HepG2 (cell line): ENCODE measurements at regions not wholly inside any gene's neighbourhood (a gene's known extent, or its start where the extent isn't known, plus 50 kb on each side); places are given as distances from the start of the nearest gene placed in this dataset.
A peak's percentile ranks its signal among the peaks of the same experiment; 100 is the strongest.

Source experiments
- ATAC-seq: fragments of 200-7000 bp; cut with Tn5 transposase; 3 replicates; pipeline ENCODE4 v1.9.1; 2020; ENCODE audit warnings: mild to moderate bottlenecking, moderate library complexity
- BruUV-seq: library from RNA; stranded (reverse); fragments of 400-500 nt; replicated peaks from 2 replicates; lab custom pipeline; 2021; lab: Mats Ljungman, UMichigan
- CTCF ChIA-PET: fragments of 300-600 bp; formaldehyde crosslinking; extraction: SDS; loops from one replicate; lab custom pipeline; 2021; ENCODE audit warnings: low total read pairs, inconsistent platforms, low intra/inter-chr PET ratio; lab: Yijun Ruan, JAX
- POLR2A ChIA-PET: fragments of 350-600 bp; sonication (Branson Sonifier 250); formaldehyde crosslinking; loops from one replicate; lab custom pipeline; 2020; ENCODE audit warnings: antibody characterized with exemption, inconsistent platforms; lab: Yijun Ruan, JAX
- DNase-seq: peaks from one replicate; pipeline ENCODE4 v3.0.0-alpha.2; 2015; ENCODE audit warnings: low spot score
- FAIRE-seq: peaks from 3 replicates; lab custom pipeline; 2011; peaks lifted over from hg19 to GRCh38; lab: Jason Lieb, UNC
- H2AFZ ChIP-seq: one replicate; pipeline ENCODE4 v1.6.1; 2011; ENCODE audit warnings: low read length, inconsistent platforms
- H3K27ac ChIP-seq: fragments of 300-600 bp; 3 replicates; pipeline ENCODE4 v1.8.0; 2011; ENCODE audit warnings: mixed run types, mild to moderate bottlenecking, mixed read lengths, low read length, inconsistent platforms; ENCODE audit not compliant: insufficient read depth; ENCODE audit errors: extremely low read length
- H3K27me3 ChIP-seq, 2 experiments: fragments of 200-600 bp in 1 of 2; 2 replicates in 1 of 2; 3 replicates in 1 of 2; pipeline versions ENCODE4 v1.6.0 to v1.8.0; 2011; ENCODE audit warnings: low read length in 2 of 2, mild to moderate bottlenecking in 2 of 2, moderate library complexity in 2 of 2, inconsistent platforms in 1 of 2; ENCODE audit not compliant: insufficient read depth in 2 of 2, control insufficient read depth in 1 of 2
- H3K36me3 ChIP-seq, 2 experiments: fragments of 200-600 bp in 1 of 2; replicated peaks in 1 of 2; 2 replicates in 1 of 2; 3 replicates in 1 of 2; pipeline versions ENCODE4 v1.5.1 to v1.8.0; 2011; ENCODE audit warnings: low read length in 2 of 2, inconsistent platforms in 1 of 2; ENCODE audit not compliant: insufficient read depth in 2 of 2, control insufficient read depth in 1 of 2
- H3K4me1 ChIP-seq: 2 replicates; pipeline ENCODE4 v1.5.1; 2012; ENCODE audit warnings: low read length, inconsistent platforms; ENCODE audit not compliant: insufficient read depth
- H3K4me2 ChIP-seq: 2 replicates; pipeline ENCODE4 v1.6.0; 2011; ENCODE audit warnings: low read depth, low read length, inconsistent platforms
- H3K4me3 ChIP-seq, 3 experiments: fragments of 200-600 bp in 1 of 3; sonication (generic), shearing (Covaris generic) in 1 of 3; replicated peaks in 1 of 3; 2 replicates each; pipeline ENCODE4 v1.5.1; 2011 to 2016; ENCODE audit warnings: low read length in 3 of 3, inconsistent platforms in 2 of 3, low read depth in 2 of 3, mild to moderate bottlenecking in 2 of 3, control low read depth in 1 of 3, mixed read lengths in 1 of 3; ENCODE audit not compliant: insufficient read depth in 1 of 3
- H3K79me2 ChIP-seq: one replicate; pipeline ENCODE4 v1.6.1; 2011; ENCODE audit warnings: low read length, inconsistent platforms; ENCODE audit not compliant: insufficient read depth
- H3K9ac ChIP-seq: 2 replicates; pipeline ENCODE4 v1.6.0; 2011; ENCODE audit warnings: mild to moderate bottlenecking, low read depth, low read length, inconsistent platforms; ENCODE audit not compliant: insufficient read depth
- H3K9me3 ChIP-seq: 2 replicates; pipeline ENCODE4 v1.5.1; 2012; ENCODE audit warnings: mild to moderate bottlenecking, low read length
- H4K20me1 ChIP-seq: 2 replicates; pipeline ENCODE4 v1.6.0; 2011; ENCODE audit warnings: inconsistent platforms, mild to moderate bottlenecking, low read length, moderate library complexity; ENCODE audit not compliant: insufficient read depth
- BRCA1 ChIP-seq: sonication (generic); formaldehyde crosslinking; IDR thresholded peaks from 2 replicates; pipeline ENCODE4 v1.4.0; 2020; ENCODE audit warnings: missing genetic modification reagents
- CAMTA2 ChIP-seq: sonication (generic); formaldehyde crosslinking; IDR thresholded peaks from 2 replicates; pipeline ENCODE4 v1.4.0; 2020; ENCODE audit warnings: mild to moderate bottlenecking, missing genetic modification reagents, borderline replicate concordance
- CC2D1A ChIP-seq: sonication (generic); formaldehyde crosslinking; IDR thresholded peaks from 2 replicates; pipeline ENCODE4 v1.8.1; 2023; ENCODE audit warnings: mild to moderate bottlenecking, missing genetic modification reagents
- CEBPG ChIP-seq: IDR thresholded peaks from 2 replicates; pipeline ENCODE4 v1.6.1; 2016
- GMEB1 ChIP-seq: sonication (generic); formaldehyde crosslinking; IDR thresholded peaks from 2 replicates; pipeline ENCODE4 v1.5.1; 2020; ENCODE audit warnings: missing genetic modification reagents, mild to moderate bottlenecking, borderline replicate concordance
- HMGA1 ChIP-seq: sonication (generic); formaldehyde crosslinking; conservative IDR thresholded peaks from 2 replicates; pipeline ENCODE4 v1.4.0; 2020; ENCODE audit warnings: missing genetic modification reagents
- KAT8 ChIP-seq: IDR thresholded peaks from 2 replicates; pipeline ENCODE4 v1.6.1; 2016; ENCODE audit warnings: missing genetic modification reagents, missing compliant biosample characterization
- MBNL3 ChIP-seq: fragments of 250-450 bp; sonication (Bioruptor Pico); conservative IDR thresholded peaks from 2 replicates; pipeline ENCODE4 v1.8.0; 2022; ENCODE audit warnings: mild to moderate bottlenecking, inconsistent platforms
- MED8 ChIP-seq: sonication (generic); formaldehyde crosslinking; IDR thresholded peaks from 2 replicates; pipeline ENCODE4 v1.8.1; 2023; ENCODE audit warnings: mild to moderate bottlenecking, missing genetic modification reagents; ENCODE audit not compliant: insufficient replicate concordance
- PBX3 ChIP-seq: sonication (generic); formaldehyde crosslinking; IDR thresholded peaks from 2 replicates; pipeline ENCODE4 v1.8.1; 2023; ENCODE audit warnings: missing genetic modification reagents, inconsistent platforms, borderline replicate concordance
- SIN3B ChIP-seq: fragments of 150-350 bp; IDR thresholded peaks from 2 replicates; pipeline ENCODE4 v1.6.1; 2014; ENCODE audit warnings: low read length
- SRSF9 ChIP-seq: fragments of 200-400 bp; formaldehyde crosslinking; IDR thresholded peaks from 2 replicates; pipeline ENCODE4 v1.6.1; 2018; ENCODE audit warnings: borderline replicate concordance, mild to moderate bottlenecking, low read depth, low read length; ENCODE audit not compliant: insufficient read depth, poor library complexity, severe bottlenecking
- TBL1XR1 ChIP-seq: fragments of 150-350 bp; IDR thresholded peaks from 2 replicates; pipeline ENCODE4 v1.6.1; 2014; ENCODE audit warnings: borderline replicate concordance, low read length; ENCODE audit not compliant: partially characterized antibody
- TCF12 ChIP-seq, 2 experiments: fragments of 450-650 bp in 1 of 2; sonication (generic) in 1 of 2; formaldehyde crosslinking in 1 of 2; IDR thresholded peaks; 2 replicates each; pipeline versions ENCODE4 v1.6.1 to v1.8.0; 2017 to 2022; ENCODE audit warnings: antibody characterized with exemption in 1 of 2, mild to moderate bottlenecking in 1 of 2, missing genetic modification reagents in 1 of 2, moderate library complexity in 1 of 2
- U2AF1 ChIP-seq: fragments of 200-400 bp; formaldehyde crosslinking; optimal IDR thresholded peaks from 2 replicates; pipeline ENCODE3; 2017; ENCODE audit warnings: mild to moderate bottlenecking, low read depth, low read length
- ZBTB8A ChIP-seq: sonication (generic); formaldehyde crosslinking; IDR thresholded peaks from 2 replicates; pipeline ENCODE4 v1.4.0; 2020; ENCODE audit warnings: mild to moderate bottlenecking, low read depth, missing genetic modification reagents, borderline replicate concordance
- ZC3H13 ChIP-seq: sonication (generic); formaldehyde crosslinking; IDR thresholded peaks from 2 replicates; pipeline ENCODE4 v1.8.1; 2023; ENCODE audit warnings: mild to moderate bottlenecking, missing genetic modification reagents, moderate library complexity
- ZNF138 ChIP-seq: sonication (generic); formaldehyde crosslinking; IDR thresholded peaks from 2 replicates; pipeline ENCODE4 v1.5.0; 2020; ENCODE audit warnings: mild to moderate bottlenecking, low read depth, missing genetic modification reagents
- ZNF549 ChIP-seq: sonication (generic); formaldehyde crosslinking; IDR thresholded peaks from 2 replicates; pipeline ENCODE4 v1.5.0; 2020; ENCODE audit warnings: missing genetic modification reagents
- ZNF674 ChIP-seq: sonication (generic); formaldehyde crosslinking; IDR thresholded peaks from 2 replicates; pipeline ENCODE4 v1.5.0; 2020; ENCODE audit warnings: low read depth, mild to moderate bottlenecking, missing genetic modification reagents
- ZNF776 ChIP-seq: sonication (generic); formaldehyde crosslinking; IDR thresholded peaks from 2 replicates; pipeline ENCODE4 v1.4.0; 2020; ENCODE audit warnings: mild to moderate bottlenecking, missing genetic modification reagents
- WGBS: methylation state at CpG from one replicate; pipeline ENCODE4 v1.1.6; 2017; ENCODE audit warnings: low lambda C conversion rate; 5-methylcytosine and 5-hydroxymethylcytosine counted together
- in situ Hi-C: cut with HindIII; loops from 2 replicates; pipeline ENCODE4 v1.10.0; 2017; ENCODE audit warnings: low pct_unique_long_range_greater_than_20kb; ENCODE audit not compliant: extremely low pct_ligation_motif_present
- intact Hi-C: fragments of 100-400 bp; cut with micrococcal nuclease; formaldehyde crosslinking; loops from one replicate; pipeline ENCODE4 v1.10.0; 2022; ENCODE audit not compliant: unreplicated experiment

- no peak for TF ChIP-seq PBX3
- TF ChIP-seq TCF12 (IDR thresholded peaks at IDR 0.05), result no peak
- TF ChIP-seq TCF12 (CRISPR knock-in tag; IDR thresholded peaks at IDR 0.05), result no peak
- TF ChIP-seq ZNF138 (CRISPR knock-in tag), result no peak
- TF ChIP-seq ZBTB8A (CRISPR knock-in tag), result no peak
- TF ChIP-seq SIN3B, result no peak
- TF ChIP-seq CEBPG (CRISPR knock-in tag), result peak; percentile 76
Observed at GRCh38 chr20:12594410-12595088, 414.2 kb upstream of the SPTLC3 start (continued).

GRCh38 chr20:12595841-12596240, 412.9 kb upstream of the SPTLC3 start:
- Histone ChIP-seq H3K9ac (no peak overlapping the region), H3K27me3 (no peaks in the 10 kb centered on the region; a peak in 1 of 5 replicates), H4K20me1 (no peaks in the 10 kb centered on the region), H3K36me3 (no peaks in the 10 kb centered on the region), H3K79me2 (no peaks in the 10 kb centered on the region), H3K27ac (no peak overlapping the region), H3K9me3 (no peaks in the 10 kb centered on the region), H3K4me1 (no peaks in the 10 kb centered on the region), H2AFZ (no peak overlapping the region), H3K4me3 (no peak overlapping the region), H3K4me2 (no peak overlapping the region)
- CTCF ChIA-PET, result no interaction called here
- POLR2A ChIA-PET, result no interaction called here
- DNase-seq (no peak), ATAC-seq (no peak), FAIRE-seq (no peak)
- in situ Hi-C loops (loop anchor here (25.0 kb wide), 1 partner anchor 591 kb away; no protein-coding TSS in a partner anchor), intact Hi-C loops (loop anchor here (10.0 kb wide), 1 partner anchor 921 kb away; no protein-coding TSS in a partner anchor)
- 0% methylated on average over 2 of the region's 2 CpGs for WGBS
- BruUV-seq, result no TSS peak
- TF ChIP-seq TBL1XR1 (no peak), MBNL3 (CRISPR knock-in tag) (no peak), SRSF9 (no peak), ZNF549 (no peak), ZNF776 (no peak), BRCA1 (CRISPR knock-in tag) (no peak), MED8 (CRISPR knock-in tag) (no peak), ZNF674 (no peak), HMGA1 (CRISPR knock-in tag) (no peak), CAMTA2 (no peak), GMEB1 (CRISPR knock-in tag) (no peak), KAT8 (CRISPR knock-in tag) (no peak), U2AF1 (no peak), CC2D1A (CRISPR knock-in tag) (no peak), ZC3H13 (CRISPR knock-in tag) (no peak)
